Heart left ventricle (tissue), 16 donors: ENCODE measurements at regions not wholly inside any gene's neighbourhood (a gene's known extent, or its start where the extent isn't known, plus 50 kb on each side); places are given as distances from the start of the nearest gene placed in this dataset.

Experiments used
- ATAC-seq, 4 donors: fragments of 200-7000 bp; cut with Tn5 transposase; one replicate each; pipeline ENCODE4 v1.9.1; 2020 to 2022; ENCODE audit warnings: moderate library complexity in 4 of 4, mild to moderate bottlenecking in 3 of 4, moderate number of reproducible peaks in 1 of 4
- DNase-seq, 5 donors: peaks; one replicate each; pipeline ENCODE4 v3.0.0-alpha.2; 2020
- H3K27ac ChIP-seq, 12 donors: fragments of 200-600 bp; sonication (generic) in 4 of 12; one replicate each; pipeline versions ENCODE4 v1.5.0 to v1.8.0; 2016 to 2022; ENCODE audit warnings: mild to moderate bottlenecking in 2 of 12
- H3K27me3 ChIP-seq, 9 donors: fragments of 200-600 bp; sonication (generic) in 2 of 9; one replicate each; pipeline versions ENCODE4 v1.5.1 to v1.8.0; 2016 to 2022; ENCODE audit warnings: mild to moderate bottlenecking in 3 of 9
- H3K36me3 ChIP-seq, 9 donors: fragments of 200-600 bp; sonication (generic) in 2 of 9; one replicate each; pipeline versions ENCODE4 v1.5.0 to v1.8.0; 2018 to 2022; ENCODE audit warnings: mild to moderate bottlenecking in 2 of 9
- H3K4me1 ChIP-seq, 12 donors: fragments of 200-600 bp; sonication (generic) in 4 of 12; one replicate each; pipeline versions ENCODE4 v1.5.0 to v1.8.0; 2016 to 2022; ENCODE audit warnings: mild to moderate bottlenecking in 3 of 12
- H3K4me3 ChIP-seq, 12 donors: fragments of 200-600 bp; sonication (generic) in 4 of 12; one replicate each; pipeline versions ENCODE4 v1.5.0 to v1.8.0; 2017 to 2022; ENCODE audit warnings: mild to moderate bottlenecking in 9 of 12, moderate library complexity in 4 of 12
- H3K9me3 ChIP-seq, 12 donors: fragments of 200-600 bp; sonication (generic) in 4 of 12; one replicate each; pipeline versions ENCODE4 v1.5.0 to v1.8.0; 2016 to 2022; ENCODE audit warnings: mild to moderate bottlenecking in 1 of 12
- POLR2A ChIP-seq, 2 donors: fragments of 450-650 bp; IDR thresholded peaks; one replicate each; pipeline ENCODE4 v1.6.1; 2017; ENCODE audit warnings: antibody characterized with exemption in 2 of 2, mild to moderate bottlenecking in 2 of 2, moderate library complexity in 2 of 2
- WGBS, 4 donors: extraction: QIAGEN DNeasy Blood & Tissue Kit in 2 of 4; methylation state at CpG; one replicate each; pipeline versions ENCODE4 v1.1.5 to v1.1.7; 2013 to 2018; 5-methylcytosine and 5-hydroxymethylcytosine counted together
- intact Hi-C, 10 donors: fragments of 100-400 bp; cut with DNase I; formaldehyde crosslinking; loops; one replicate each; pipeline versions ENCODE4 v1.11.1 to v1.14.2; 2022
- TF ChIP-seq, protein P1 (sequence below), 12 donors: fragments of 200-600 bp; sonication (generic) in 4 of 12; IDR thresholded peaks; one replicate each; pipeline versions ENCODE4 v1.5.0 to v1.8.0; 2018 to 2022; ENCODE audit warnings: antibody characterized with exemption in 12 of 12, mild to moderate bottlenecking in 5 of 12
- donor health status: ischemic (EF 13 %, LVEDD 7.1; RV severe dilation, severe dysfunction).
- donor health status: healthy with polysubstance abuse.
- donor health status: DM: no; HTN: yes; CAD: no.
- donor health status: DM: no; HTN: no; CAD: no.
- donor health status: ischemic (EF 25% LVEDD 6.9; RV normal size, moderate dysfunction).
- donor health status: ischemic (EF 25% LVEDD 5.7; RV mildly dilated, moderate dysfunction).
- donor health status: healthy.
- donor health status: DM: yes; HTN: yes; CAD: no.
- donor health status: ischemic (EF 35%, LVEDD 5.7; RV mildly dilated, moderate dysfunction).
- donor health status: nonischemic (EF 11% LVEDD 7.7; RV severe dilation, severe dysfunction).
- donor health status: DM: yes; HTN: yes; CAD: no.
- donor health status: PGD.
- donor health status: ischemic (EF 29% LVEDD 5.4; RV normal size, mild dysfunction).
- donor health status: nonischemic (EF 23%, LVEDD 6.1; RV moderate dilation, normal function).

DNA sequence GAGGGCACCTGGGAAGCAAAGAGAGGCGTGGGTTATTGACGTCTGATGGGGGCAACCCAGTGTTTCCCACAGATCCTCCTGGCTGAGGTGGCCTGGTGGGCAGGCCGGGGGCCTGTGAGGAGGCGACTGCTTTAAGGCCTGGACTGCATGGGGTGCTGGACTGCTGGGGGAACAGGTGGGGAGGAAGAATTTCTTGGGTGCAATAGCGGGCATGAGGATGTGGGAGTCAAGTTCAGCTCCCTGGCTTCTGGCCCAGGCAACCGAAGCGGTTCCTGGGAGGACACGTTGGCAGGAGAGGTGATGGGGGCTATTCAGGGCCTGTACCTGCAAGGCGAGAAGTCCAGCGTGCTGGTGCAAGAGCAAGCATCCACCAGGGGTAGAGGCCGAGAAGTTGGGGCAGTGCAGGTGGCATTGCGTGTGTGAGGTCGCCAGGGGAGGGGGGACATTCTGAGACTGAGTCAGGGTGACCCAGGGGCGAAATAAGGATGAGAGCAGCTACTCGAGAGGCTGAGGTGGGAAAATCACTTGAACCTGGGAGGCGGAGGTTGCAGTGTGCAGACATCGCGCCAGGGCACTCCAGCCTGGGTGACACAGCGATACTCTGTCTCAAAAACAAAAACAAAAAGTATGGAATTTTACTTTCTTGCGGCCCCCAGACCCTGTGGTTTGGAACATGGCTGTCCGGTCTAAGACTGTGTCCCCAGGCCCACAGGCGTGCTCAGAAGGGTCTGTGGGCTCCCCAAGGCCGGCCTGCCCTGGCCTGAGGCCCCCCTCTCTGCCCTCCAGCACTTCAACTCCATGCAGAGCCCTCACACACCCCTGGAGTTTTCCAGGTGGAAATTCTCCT lies 53.6 kb upstream of the ELN start:
- DNase-seq (peak in 2 of 5 donors; percentile 9 to 11), ATAC-seq (no peak)
- 93 to 95% (median 93%) methylated on average over 20 to 23 of the region's 23 CpGs for WGBS, 4 donors
- TF ChIP-seq, protein P1, sequence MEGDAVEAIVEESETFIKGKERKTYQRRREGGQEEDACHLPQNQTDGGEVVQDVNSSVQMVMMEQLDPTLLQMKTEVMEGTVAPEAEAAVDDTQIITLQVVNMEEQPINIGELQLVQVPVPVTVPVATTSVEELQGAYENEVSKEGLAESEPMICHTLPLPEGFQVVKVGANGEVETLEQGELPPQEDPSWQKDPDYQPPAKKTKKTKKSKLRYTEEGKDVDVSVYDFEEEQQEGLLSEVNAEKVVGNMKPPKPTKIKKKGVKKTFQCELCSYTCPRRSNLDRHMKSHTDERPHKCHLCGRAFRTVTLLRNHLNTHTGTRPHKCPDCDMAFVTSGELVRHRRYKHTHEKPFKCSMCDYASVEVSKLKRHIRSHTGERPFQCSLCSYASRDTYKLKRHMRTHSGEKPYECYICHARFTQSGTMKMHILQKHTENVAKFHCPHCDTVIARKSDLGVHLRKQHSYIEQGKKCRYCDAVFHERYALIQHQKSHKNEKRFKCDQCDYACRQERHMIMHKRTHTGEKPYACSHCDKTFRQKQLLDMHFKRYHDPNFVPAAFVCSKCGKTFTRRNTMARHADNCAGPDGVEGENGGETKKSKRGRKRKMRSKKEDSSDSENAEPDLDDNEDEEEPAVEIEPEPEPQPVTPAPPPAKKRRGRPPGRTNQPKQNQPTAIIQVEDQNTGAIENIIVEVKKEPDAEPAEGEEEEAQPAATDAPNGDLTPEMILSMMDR (IDR thresholded peaks at IDR 0.05) = no peak
- intact Hi-C loops = loop anchor here in 2 of 10 donors (10.0 kb wide), 2 partner anchors 50 to 110 kb away; partner anchors contain the start of genes ELN (in 1 of the 2) and TMEM270 (in 1 of the 2)
- Histone ChIP-seq H3K9me3 (no peaks in the 10 kb centered on the region), H3K4me3 (no peak overlapping the region), H3K4me1 (peaks cover 0 to 12% (median 5%) of the 10 kb centered on the region in 12 donors), H3K36me3 (no peaks in the 10 kb centered on the region), H3K27me3 (peaks cover 0 to 3% (median 0%) of the 10 kb centered on the region in 9 donors), H3K27ac (no peak overlapping the region)

DNA sequence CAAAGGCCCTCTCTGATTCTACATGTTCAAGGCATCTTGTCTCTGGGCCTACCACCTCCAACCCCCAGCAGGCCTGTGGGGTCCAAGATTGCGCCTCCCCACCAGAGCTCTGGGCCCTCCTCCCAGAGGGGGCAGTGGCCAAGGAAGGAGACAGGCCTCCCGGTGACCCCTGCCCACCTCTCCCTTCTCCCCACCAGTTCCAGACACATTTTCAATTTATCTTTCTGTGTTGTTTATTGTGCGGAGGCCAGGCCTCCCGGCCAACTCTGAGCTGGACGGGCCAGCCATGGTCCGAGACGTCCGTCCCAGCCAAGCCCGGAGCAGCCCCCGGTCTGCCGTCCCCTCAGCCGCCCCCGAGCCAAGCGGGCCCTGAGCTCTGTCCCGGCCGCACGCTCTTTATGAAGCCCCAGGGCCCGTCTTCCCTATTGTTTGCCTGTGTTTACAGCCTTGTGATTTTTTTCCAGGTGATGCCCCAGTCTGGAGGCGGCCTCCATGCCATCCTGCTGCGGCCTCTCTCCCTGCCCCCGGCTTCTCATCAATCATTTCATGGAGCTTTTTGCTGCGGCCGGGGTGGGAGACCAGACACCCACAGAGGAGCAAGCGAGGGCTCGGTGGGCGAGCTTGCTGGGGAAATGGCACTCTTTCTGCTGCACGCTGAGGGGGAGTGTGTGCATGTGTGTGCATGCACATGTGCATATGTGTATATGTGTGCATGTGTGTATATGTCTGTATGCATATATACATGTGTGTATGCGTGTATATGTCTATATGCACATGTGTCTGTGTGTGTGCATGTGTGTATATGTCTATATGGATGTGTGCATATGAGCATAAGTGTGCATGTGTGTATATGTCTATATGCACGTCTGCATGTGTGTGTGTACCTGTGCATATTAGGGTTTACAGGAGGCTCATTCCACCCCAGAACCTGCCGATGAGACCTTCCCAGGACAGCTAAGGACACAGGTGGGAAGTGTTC lies 52.7 kb upstream of the ELN start:
- Histone ChIP-seq H3K4me3 (no peak overlapping the region), H3K27ac (no peak overlapping the region), H3K4me1 (peaks cover 0 to 15% (median 5%) of the 10 kb centered on the region in 12 donors), H3K9me3 (no peaks in the 10 kb centered on the region), H3K27me3 (peaks cover 0 to 3% (median 0%) of the 10 kb centered on the region in 9 donors), H3K36me3 (no peaks in the 10 kb centered on the region)
- TF ChIP-seq POLR2A (IDR thresholded peaks at IDR 0.05) = no peak
- TF ChIP-seq, protein P1 (IDR thresholded peaks at IDR 0.05) = no peak
- WGBS, 4 donors = 86 to 91% (median 89%) methylated on average over 30 of the region's 30 CpGs
- DNase-seq = peak in 2 of 5 donors; percentile 15 to 16
- no peak for ATAC-seq
- intact Hi-C loops = loop anchor here in 2 of 10 donors (5.0 to 10.0 kb wide), 3 partner anchors 50 to 110 kb away; partner anchors contain the start of genes ELN (in 1 of the 2) and TMEM270 (in 1 of the 2)

DNA sequence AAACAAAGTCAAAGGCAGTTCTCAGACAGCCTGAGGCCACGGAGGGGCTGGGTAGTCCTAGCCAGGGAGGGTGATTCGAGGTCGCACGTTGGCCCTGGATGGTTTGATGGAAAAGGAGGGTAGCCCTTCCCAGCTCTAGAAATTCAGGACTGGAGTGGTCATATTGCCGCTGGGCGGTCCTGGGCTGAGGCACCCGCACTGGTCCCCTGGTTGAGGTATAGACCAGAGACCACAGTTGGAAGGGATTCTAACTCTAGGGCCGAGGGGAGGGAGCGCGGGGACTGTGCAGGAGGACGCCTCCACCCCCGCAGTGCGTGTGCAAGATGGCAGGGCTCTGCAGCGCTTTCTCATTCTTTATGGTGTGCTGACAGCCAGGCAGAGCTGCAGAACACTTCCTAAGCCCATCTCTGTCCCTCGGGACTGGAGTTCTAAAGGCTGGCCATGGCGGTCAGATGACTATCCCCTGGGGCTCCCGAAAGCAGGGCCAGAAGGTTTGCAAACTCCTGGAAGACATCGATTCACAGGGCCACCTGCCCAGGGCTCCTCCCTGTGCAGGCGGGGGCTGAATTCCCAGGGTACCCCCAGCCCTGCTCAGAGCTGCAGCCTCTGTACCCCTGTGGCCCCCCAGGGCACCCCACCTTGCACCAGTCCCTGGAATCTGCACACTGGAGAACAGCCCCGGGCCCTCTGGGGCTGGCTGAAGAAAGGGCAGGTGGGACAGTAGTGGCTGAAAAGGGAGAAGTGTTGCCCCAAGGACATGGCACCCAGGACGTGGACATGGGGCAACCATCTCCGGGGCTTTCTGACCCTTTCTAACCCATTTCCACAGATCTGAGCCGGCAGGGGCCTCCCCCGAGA lies 51.0 kb upstream of the ELN start:
- Histone ChIP-seq H3K4me3 (no peak overlapping the region), H3K36me3 (no peaks in the 10 kb centered on the region), H3K9me3 (no peaks in the 10 kb centered on the region), H3K27me3 (no peaks in the 10 kb centered on the region), H3K27ac (no peak overlapping the region), H3K4me1 (peaks cover 0 to 15% (median 5%) of the 10 kb centered on the region in 12 donors)
- 73 to 83% (median 77%) methylated on average over 18 to 24 of the region's 24 CpGs for WGBS, 4 donors
- peak in 2 of 5 donors; percentile 10 to 12 for DNase-seq
- ATAC-seq = no peak
- intact Hi-C loops = loop anchor here in 2 of 10 donors (5.0 to 10.0 kb wide), 3 partner anchors 48 to 112 kb away; partner anchors contain the start of genes ELN (in 1 of the 2) and TMEM270 (in 1 of the 2)
- TF ChIP-seq POLR2A (IDR thresholded peaks at IDR 0.05) = no peak
- TF ChIP-seq, protein P1 (IDR thresholded peaks at IDR 0.05) = no peak
